ENCODE measurements at regions not wholly inside any gene's neighbourhood (a gene's known extent, or its start where the extent isn't known, plus 50 kb on each side); places are given as distances from the start of the nearest gene placed in this dataset.

- Histone ChIP-seq H3K79me2 (ENCODE audit: control insufficient read depth, insufficient read depth, low read length) (no peaks in the 10 kb centered on the region), H3K9me3 (ENCODE audit: control insufficient read depth, low read depth, low read length) (no peaks in the 10 kb centered on the region), H4K20me1 (ENCODE audit: control insufficient read depth, extremely low read depth, insufficient read depth, low read length) (no peaks in the 10 kb centered on the region), H3K27ac (ENCODE audit: control insufficient read depth, insufficient read depth, low read length) (no peak overlapping the region), H3K4me3 (ENCODE audit: control insufficient read depth in 2 of 3, extremely low read depth in 1 of 3, insufficient read depth in 2 of 3, low read depth in 1 of 3, low read length in 3 of 3) (no peak overlapping the region), H3K4me2 (ENCODE audit: control insufficient read depth, extremely low read depth, insufficient read depth, low read depth, low read length) (no peak overlapping the region), H3K9ac (ENCODE audit: control insufficient read depth, extremely low read depth, insufficient read depth, low read length) (no peak overlapping the region), H3K36me3 (ENCODE audit: control insufficient read depth in 2 of 2, extremely low read depth in 1 of 2, insufficient read depth in 2 of 2, low read length in 2 of 2) (no peaks in the 10 kb centered on the region), H3K4me1 (ENCODE audit: control insufficient read depth, extremely low read depth, insufficient read depth, low read length) (no peaks in the 10 kb centered on the region), H3K9me1 (ENCODE audit: control insufficient read depth, extremely low read depth, insufficient read depth, low read length) (no peaks in the 10 kb centered on the region), H2AFZ (ENCODE audit: control insufficient read depth, low read length) (no peak overlapping the region), H3K27me3 (ENCODE audit: control insufficient read depth, extremely low read depth, insufficient read depth, low read length) (no peaks in the 10 kb centered on the region)
- no peak for TF ChIP-seq EZH2 (IDR thresholded peaks at IDR 0.05; ENCODE audit: low read length)
- TF ChIP-seq, protein P1, sequence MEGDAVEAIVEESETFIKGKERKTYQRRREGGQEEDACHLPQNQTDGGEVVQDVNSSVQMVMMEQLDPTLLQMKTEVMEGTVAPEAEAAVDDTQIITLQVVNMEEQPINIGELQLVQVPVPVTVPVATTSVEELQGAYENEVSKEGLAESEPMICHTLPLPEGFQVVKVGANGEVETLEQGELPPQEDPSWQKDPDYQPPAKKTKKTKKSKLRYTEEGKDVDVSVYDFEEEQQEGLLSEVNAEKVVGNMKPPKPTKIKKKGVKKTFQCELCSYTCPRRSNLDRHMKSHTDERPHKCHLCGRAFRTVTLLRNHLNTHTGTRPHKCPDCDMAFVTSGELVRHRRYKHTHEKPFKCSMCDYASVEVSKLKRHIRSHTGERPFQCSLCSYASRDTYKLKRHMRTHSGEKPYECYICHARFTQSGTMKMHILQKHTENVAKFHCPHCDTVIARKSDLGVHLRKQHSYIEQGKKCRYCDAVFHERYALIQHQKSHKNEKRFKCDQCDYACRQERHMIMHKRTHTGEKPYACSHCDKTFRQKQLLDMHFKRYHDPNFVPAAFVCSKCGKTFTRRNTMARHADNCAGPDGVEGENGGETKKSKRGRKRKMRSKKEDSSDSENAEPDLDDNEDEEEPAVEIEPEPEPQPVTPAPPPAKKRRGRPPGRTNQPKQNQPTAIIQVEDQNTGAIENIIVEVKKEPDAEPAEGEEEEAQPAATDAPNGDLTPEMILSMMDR (optimal IDR thresholded peaks at IDR 0.05 in 1 of 3, IDR thresholded peaks at IDR 0.05 in 1 of 3, conservative IDR thresholded peaks at IDR 0.05 in 1 of 3; ENCODE audit: extremely low read depth in 1 of 3, insufficient read depth in 2 of 3, low read length in 3 of 3) = no peak
- FAIRE-seq (no peak), DNase-seq (ENCODE audit: low read depth, low spot score) (no peak)
- dilution Hi-C loops (cut with MboI; ENCODE audit: extremely low pct_ligation_motif_present, low sequenced_read_pairs) = no loop called here
Observed at GRCh38 chr18:65336411-65336810, 414.4 kb upstream of the CDH7 start.

DNA sequence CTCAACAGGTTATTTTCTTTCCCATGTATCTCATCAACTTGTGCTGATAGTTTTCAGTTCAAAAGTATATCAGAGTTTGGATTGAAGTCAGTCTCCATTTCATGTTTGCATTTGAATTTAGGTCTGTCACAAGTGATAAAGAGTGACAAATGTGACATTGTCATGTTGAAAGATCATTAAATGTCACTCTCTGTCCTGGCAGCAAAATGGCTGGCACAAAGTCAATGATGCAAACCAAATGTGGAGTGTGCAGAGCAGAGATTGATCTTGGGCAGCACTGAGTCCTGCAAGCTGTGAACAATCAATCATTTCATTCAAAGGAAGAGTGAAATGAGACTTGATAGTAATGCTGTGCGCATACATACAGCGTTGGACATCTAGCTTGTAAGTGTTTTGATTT, 421.8 kb upstream of the CDH7 start:
- no peak overlapping the region for H3K4me3 ChIP-seq (ENCODE audit: control insufficient read depth in 2 of 3, extremely low read depth in 1 of 3, insufficient read depth in 2 of 3, low read depth in 1 of 3, low read length in 3 of 3)
- DNase-seq (ENCODE audit: low read depth, low spot score) (no peak), FAIRE-seq (no peak)
- no peaks in the 10 kb centered on the region for H4K20me1 ChIP-seq (ENCODE audit: control insufficient read depth, extremely low read depth, insufficient read depth, low read length)
- no peaks in the 10 kb centered on the region for H3K9me3 ChIP-seq (ENCODE audit: control insufficient read depth, low read depth, low read length)
- no peaks in the 10 kb centered on the region for H3K9me1 ChIP-seq (ENCODE audit: control insufficient read depth, extremely low read depth, insufficient read depth, low read length)
- no peak overlapping the region for H3K27ac ChIP-seq (ENCODE audit: control insufficient read depth, insufficient read depth, low read length)
- H3K79me2 ChIP-seq (ENCODE audit: control insufficient read depth, insufficient read depth, low read length) = no peaks in the 10 kb centered on the region
- dilution Hi-C loops (cut with MboI; ENCODE audit: extremely low pct_ligation_motif_present, low sequenced_read_pairs) = no loop called here
- no peak for TF ChIP-seq EZH2 (IDR thresholded peaks at IDR 0.05; ENCODE audit: low read length)
- TF ChIP-seq, protein P1 (optimal IDR thresholded peaks at IDR 0.05 in 1 of 3, IDR thresholded peaks at IDR 0.05 in 1 of 3, conservative IDR thresholded peaks at IDR 0.05 in 1 of 3; ENCODE audit: extremely low read depth in 1 of 3, insufficient read depth in 2 of 3, low read length in 3 of 3) = no peak
- no peaks in the 10 kb centered on the region for H3K27me3 ChIP-seq (ENCODE audit: control insufficient read depth, extremely low read depth, insufficient read depth, low read length)
- no peak overlapping the region for H2AFZ ChIP-seq (ENCODE audit: control insufficient read depth, low read length)
- H3K4me1 ChIP-seq (ENCODE audit: control insufficient read depth, extremely low read depth, insufficient read depth, low read length) = no peaks in the 10 kb centered on the region
- no peak overlapping the region for H3K9ac ChIP-seq (ENCODE audit: control insufficient read depth, extremely low read depth, insufficient read depth, low read length)
- H3K4me2 ChIP-seq (ENCODE audit: control insufficient read depth, extremely low read depth, insufficient read depth, low read depth, low read length) = no peak overlapping the region
- H3K36me3 ChIP-seq (ENCODE audit: control insufficient read depth in 2 of 2, extremely low read depth in 1 of 2, insufficient read depth in 2 of 2, low read length in 2 of 2) = no peaks in the 10 kb centered on the region

All from keratinocyte (primary cell).